ENCODE measurements at regions not wholly inside any gene's neighbourhood (a gene's known extent, or its start where the extent isn't known, plus 50 kb on each side); places are given as distances from the start of the nearest gene placed in this dataset.

DNA sequence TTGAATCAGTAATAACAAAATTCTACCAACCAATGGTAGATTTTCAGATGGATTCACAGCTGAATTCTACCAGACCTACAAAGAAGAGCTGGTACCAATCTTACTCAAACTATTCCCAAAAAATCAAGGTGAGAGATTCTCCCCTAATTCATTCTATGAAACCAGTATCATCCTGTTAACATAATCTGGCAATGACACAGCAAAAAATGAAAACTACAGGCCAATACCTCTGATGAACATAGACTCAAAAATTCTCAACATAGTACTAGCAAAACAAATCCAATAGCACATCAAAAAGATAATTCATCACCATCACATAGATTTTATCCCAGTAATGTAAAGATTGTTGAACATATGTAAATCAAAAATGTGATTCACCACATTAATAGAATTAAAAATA lies 234.4 kb upstream of the KIF2B start:
- Mint-ChIP-seq H3K27me3 (ENCODE audit: insufficient read depth, unreplicated experiment) (no peaks in the 10 kb centered on the region), H3K4me1 (ENCODE audit: low read depth, unreplicated experiment) (no peaks in the 10 kb centered on the region), H3K27ac (ENCODE audit: unreplicated experiment) (no peak overlapping the region), H3K9me3 (ENCODE audit: unreplicated experiment) (no peaks in the 10 kb centered on the region), H3K4me3 (ENCODE audit: unreplicated experiment) (no peak overlapping the region), H3K36me3 (ENCODE audit: insufficient read depth, unreplicated experiment) (no peaks in the 10 kb centered on the region)
- Histone ChIP-seq H3K27me3 (replicated peaks; ENCODE audit: control insufficient read depth, insufficient read depth, low read length) (no peaks in the 10 kb centered on the region), H3K36me3 (ENCODE audit: control insufficient read depth, insufficient read depth, low read length) (no peaks in the 10 kb centered on the region), H3K4me1 (no peaks in the 10 kb centered on the region), H3K9me3 (no peaks in the 10 kb centered on the region), H3K4me3 (ENCODE audit: low read depth, low read length) (no peak overlapping the region)
- intact Hi-C loops (cut with micrococcal nuclease; ENCODE audit: unreplicated experiment): no loop called here
- ChIA-PET CTCF (no interaction called here), POLR2A (no interaction called here)
- no peak for DNase-seq
- TF ChIP-seq, protein P1, sequence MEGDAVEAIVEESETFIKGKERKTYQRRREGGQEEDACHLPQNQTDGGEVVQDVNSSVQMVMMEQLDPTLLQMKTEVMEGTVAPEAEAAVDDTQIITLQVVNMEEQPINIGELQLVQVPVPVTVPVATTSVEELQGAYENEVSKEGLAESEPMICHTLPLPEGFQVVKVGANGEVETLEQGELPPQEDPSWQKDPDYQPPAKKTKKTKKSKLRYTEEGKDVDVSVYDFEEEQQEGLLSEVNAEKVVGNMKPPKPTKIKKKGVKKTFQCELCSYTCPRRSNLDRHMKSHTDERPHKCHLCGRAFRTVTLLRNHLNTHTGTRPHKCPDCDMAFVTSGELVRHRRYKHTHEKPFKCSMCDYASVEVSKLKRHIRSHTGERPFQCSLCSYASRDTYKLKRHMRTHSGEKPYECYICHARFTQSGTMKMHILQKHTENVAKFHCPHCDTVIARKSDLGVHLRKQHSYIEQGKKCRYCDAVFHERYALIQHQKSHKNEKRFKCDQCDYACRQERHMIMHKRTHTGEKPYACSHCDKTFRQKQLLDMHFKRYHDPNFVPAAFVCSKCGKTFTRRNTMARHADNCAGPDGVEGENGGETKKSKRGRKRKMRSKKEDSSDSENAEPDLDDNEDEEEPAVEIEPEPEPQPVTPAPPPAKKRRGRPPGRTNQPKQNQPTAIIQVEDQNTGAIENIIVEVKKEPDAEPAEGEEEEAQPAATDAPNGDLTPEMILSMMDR (IDR thresholded peaks at IDR 0.05; ENCODE audit: insufficient read depth in 1 of 2, low read depth in 1 of 2, low read length in 1 of 2, severe bottlenecking in 1 of 2, unreplicated experiment in 1 of 2): no peak
- BruUV-seq (replicated peaks): no TSS peak

DNA sequence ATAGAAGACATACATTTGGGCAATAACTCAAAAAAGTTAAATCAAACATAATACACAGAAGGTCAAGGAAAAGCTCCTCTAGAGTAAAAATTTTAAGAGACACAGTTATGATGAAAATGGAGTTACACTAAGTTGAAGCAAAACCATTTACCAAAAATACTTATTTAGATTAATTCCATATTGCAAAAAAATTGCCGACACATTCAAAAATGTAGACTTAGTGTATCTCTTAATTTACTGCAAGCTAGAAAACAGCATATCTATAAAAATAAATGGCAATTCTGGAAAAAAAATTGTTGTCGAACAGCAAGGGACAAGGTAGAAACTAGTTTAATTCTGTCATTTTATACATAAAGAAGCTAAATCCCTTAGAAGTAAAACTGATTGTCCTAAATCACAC lies 248.7 kb upstream of the KIF2B start:
- intact Hi-C loops (cut with micrococcal nuclease; ENCODE audit: unreplicated experiment): no loop called here
- TF ChIP-seq, protein P1 (IDR thresholded peaks at IDR 0.05; ENCODE audit: insufficient read depth in 1 of 2, low read depth in 1 of 2, low read length in 1 of 2, severe bottlenecking in 1 of 2, unreplicated experiment in 1 of 2): no peak
- BruUV-seq (replicated peaks): no TSS peak

DNA sequence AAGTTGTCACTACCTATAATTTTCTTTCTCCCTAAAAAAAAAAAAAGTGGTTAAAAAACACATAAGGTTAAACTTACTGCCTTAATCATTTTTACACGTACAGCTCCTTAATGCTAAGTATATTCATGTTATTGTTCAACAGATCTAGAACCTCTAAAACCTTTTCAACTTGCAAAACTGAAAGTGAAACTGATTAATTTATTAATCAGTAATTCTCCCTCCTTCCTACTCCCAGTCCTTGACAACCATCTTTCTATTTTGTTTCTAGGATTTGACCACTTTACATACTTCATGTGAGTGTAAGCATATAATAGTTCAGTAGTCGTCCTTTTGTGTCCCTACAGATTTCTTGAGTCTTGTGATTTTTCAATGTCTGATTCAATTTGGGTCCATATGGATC lies 251.4 kb upstream of the KIF2B start:
- Histone ChIP-seq H3K4me1 (no peaks in the 10 kb centered on the region), H3K4me3 (ENCODE audit: low read depth, low read length) (no peak overlapping the region), H3K27me3 (replicated peaks; ENCODE audit: control insufficient read depth, insufficient read depth, low read length) (no peaks in the 10 kb centered on the region), H3K9me3 (no peaks in the 10 kb centered on the region), H3K36me3 (ENCODE audit: control insufficient read depth, insufficient read depth, low read length) (no peaks in the 10 kb centered on the region)
- H3K36me3 Mint-ChIP-seq (ENCODE audit: insufficient read depth, unreplicated experiment): no peaks in the 10 kb centered on the region
- H3K27ac Mint-ChIP-seq (ENCODE audit: unreplicated experiment): no peak overlapping the region
- no peaks in the 10 kb centered on the region for H3K9me3 Mint-ChIP-seq (ENCODE audit: unreplicated experiment)
- POLR2A ChIA-PET: no interaction called here
- H3K27me3 Mint-ChIP-seq (ENCODE audit: insufficient read depth, unreplicated experiment): no peaks in the 10 kb centered on the region
- intact Hi-C loops (cut with micrococcal nuclease; ENCODE audit: unreplicated experiment): loop anchor here (1.0 kb wide), 1 partner anchor 538 kb away; no protein-coding TSS in a partner anchor
- TF ChIP-seq, protein P1 (IDR thresholded peaks at IDR 0.05; ENCODE audit: insufficient read depth in 1 of 2, low read depth in 1 of 2, low read length in 1 of 2, severe bottlenecking in 1 of 2, unreplicated experiment in 1 of 2): no peak
- H3K4me1 Mint-ChIP-seq (ENCODE audit: low read depth, unreplicated experiment): no peaks in the 10 kb centered on the region
- CTCF ChIA-PET: no interaction called here
- BruUV-seq (replicated peaks): no TSS peak
- no peak overlapping the region for H3K4me3 Mint-ChIP-seq (ENCODE audit: unreplicated experiment)
- DNase-seq: no peak

More for the DNA sequence above, 248.7 kb upstream of the KIF2B start:
- peaks cover under 1% of the 10 kb centered on the region; the same call in 1 of the 2 replicates for H3K9me3 ChIP-seq
- no peak for DNase-seq
- H3K4me3 Mint-ChIP-seq (ENCODE audit: unreplicated experiment): no peak overlapping the region
- H3K27me3 Mint-ChIP-seq (ENCODE audit: insufficient read depth, unreplicated experiment): peaks cover 2% of the 10 kb centered on the region
- no peaks in the 10 kb centered on the region for H3K4me1 Mint-ChIP-seq (ENCODE audit: low read depth, unreplicated experiment)
- no peaks in the 10 kb centered on the region for H3K36me3 ChIP-seq (ENCODE audit: control insufficient read depth, insufficient read depth, low read length)
- ChIA-PET CTCF (no interaction called here), POLR2A (no interaction called here)
- no peaks in the 10 kb centered on the region for H3K27me3 ChIP-seq (replicated peaks; ENCODE audit: control insufficient read depth, insufficient read depth, low read length)
- H3K4me1 ChIP-seq: no peaks in the 10 kb centered on the region
- no peak overlapping the region for H3K4me3 ChIP-seq (ENCODE audit: low read depth, low read length)
- H3K36me3 Mint-ChIP-seq (ENCODE audit: insufficient read depth, unreplicated experiment): no peaks in the 10 kb centered on the region
- no peaks in the 10 kb centered on the region for H3K9me3 Mint-ChIP-seq (ENCODE audit: unreplicated experiment)
- no peak overlapping the region for H3K27ac Mint-ChIP-seq (ENCODE audit: unreplicated experiment)

All from Caco-2 (cell line).